ENCODE measurements at regions not wholly inside any gene's neighbourhood (a gene's known extent, or its start where the extent isn't known, plus 50 kb on each side); places are given as distances from the start of the nearest gene placed in this dataset.

DNA sequence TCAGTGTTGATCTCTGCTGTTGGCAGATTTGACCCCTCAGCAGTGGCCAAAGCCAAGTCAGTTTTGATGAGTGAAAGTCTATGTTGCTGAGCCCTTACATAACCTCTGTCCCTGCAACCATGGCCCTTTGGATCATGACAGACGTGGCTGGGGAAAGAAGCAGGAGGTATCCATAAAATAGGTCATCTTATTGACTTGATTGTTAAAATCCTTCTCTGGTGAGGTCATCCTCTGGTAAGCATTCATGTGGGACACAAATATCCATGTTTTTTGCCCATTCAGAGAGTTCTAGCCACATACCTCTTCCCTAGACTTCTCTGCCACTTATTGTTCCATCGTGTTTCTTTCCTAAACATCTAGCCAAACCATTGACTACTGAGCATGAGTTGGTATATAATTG is 251.9 kb upstream of the PTER start:
- ChIA-PET POLR2A (no interaction called here), CTCF (no interaction called here)
- TF ChIP-seq FOXM1 (IDR thresholded peaks at IDR 0.05; ENCODE audit: borderline replicate concordance) (no peak), ARNT (IDR thresholded peaks at IDR 0.05) (no peak), FOXA1 (IDR thresholded peaks at IDR 0.05) (no peak), ZNF384 (IDR thresholded peaks at IDR 0.05) (no peak), BHLHE40 (IDR thresholded peaks at IDR 0.05; ENCODE audit: borderline replicate concordance) (no peak), SP1 (IDR thresholded peaks at IDR 0.05) (no peak), L3MBTL2 (conservative IDR thresholded peaks at IDR 0.05) (no peak), NFRKB (IDR thresholded peaks at IDR 0.05) (no peak), ELF4 (IDR thresholded peaks at IDR 0.05) (no peak), TARDBP (IDR thresholded peaks at IDR 0.05) (no peak), CTBP1 (IDR thresholded peaks at IDR 0.05; ENCODE audit: borderline replicate concordance) (no peak), FOXK2 (IDR thresholded peaks at IDR 0.05) (no peak), HDGF (IDR thresholded peaks at IDR 0.05; ENCODE audit: borderline replicate concordance) (no peak), LEF1 (IDR thresholded peaks at IDR 0.05; ENCODE audit: borderline replicate concordance) (no peak)
- TF ChIP-seq, protein P1, sequence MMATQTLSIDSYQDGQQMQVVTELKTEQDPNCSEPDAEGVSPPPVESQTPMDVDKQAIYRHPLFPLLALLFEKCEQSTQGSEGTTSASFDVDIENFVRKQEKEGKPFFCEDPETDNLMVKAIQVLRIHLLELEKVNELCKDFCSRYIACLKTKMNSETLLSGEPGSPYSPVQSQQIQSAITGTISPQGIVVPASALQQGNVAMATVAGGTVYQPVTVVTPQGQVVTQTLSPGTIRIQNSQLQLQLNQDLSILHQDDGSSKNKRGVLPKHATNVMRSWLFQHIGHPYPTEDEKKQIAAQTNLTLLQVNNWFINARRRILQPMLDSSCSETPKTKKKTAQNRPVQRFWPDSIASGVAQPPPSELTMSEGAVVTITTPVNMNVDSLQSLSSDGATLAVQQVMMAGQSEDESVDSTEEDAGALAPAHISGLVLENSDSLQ (IDR thresholded peaks at IDR 0.05), result no peak
- no peak for DNase-seq (ENCODE audit: extremely low spot score)

DNA sequence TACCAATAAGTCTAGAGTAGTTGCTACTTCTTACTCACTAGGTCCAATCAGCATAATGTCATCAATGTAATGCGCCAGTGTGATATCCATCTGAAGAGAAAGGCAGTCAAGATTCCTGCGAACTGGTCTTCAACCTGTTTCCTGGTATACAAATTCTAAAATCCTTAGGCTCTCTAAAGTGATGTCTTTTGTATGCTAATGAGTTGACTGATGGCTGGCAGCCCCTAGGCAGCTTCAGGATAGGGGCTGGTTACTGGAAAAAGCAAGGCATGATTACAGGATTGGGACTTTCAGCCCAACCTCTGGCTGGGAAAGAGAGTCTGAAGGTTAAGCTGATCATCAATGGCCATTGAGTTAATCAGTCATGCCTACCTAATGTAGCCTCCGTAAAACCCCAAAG is 250.2 kb upstream of the PTER start:
- TF ChIP-seq FOXA1 (IDR thresholded peaks at IDR 0.05), result no peak
- no peak for TF ChIP-seq BHLHE40 (IDR thresholded peaks at IDR 0.05; ENCODE audit: borderline replicate concordance)
- no peak for TF ChIP-seq HDGF (IDR thresholded peaks at IDR 0.05; ENCODE audit: borderline replicate concordance)
- no peak for TF ChIP-seq FOXM1 (IDR thresholded peaks at IDR 0.05; ENCODE audit: borderline replicate concordance)
- TF ChIP-seq SUZ12 (IDR thresholded peaks at IDR 0.05), result no peak
- TF ChIP-seq CTBP1 (IDR thresholded peaks at IDR 0.05; ENCODE audit: borderline replicate concordance), result no peak
- TF ChIP-seq FOXK2 (IDR thresholded peaks at IDR 0.05), result no peak
- no peak for TF ChIP-seq L3MBTL2 (conservative IDR thresholded peaks at IDR 0.05)
- no peak for TF ChIP-seq TARDBP (IDR thresholded peaks at IDR 0.05)
- ChIA-PET CTCF (no interaction called here), POLR2A (no interaction called here)
- no peak for DNase-seq (ENCODE audit: extremely low spot score)

DNA sequence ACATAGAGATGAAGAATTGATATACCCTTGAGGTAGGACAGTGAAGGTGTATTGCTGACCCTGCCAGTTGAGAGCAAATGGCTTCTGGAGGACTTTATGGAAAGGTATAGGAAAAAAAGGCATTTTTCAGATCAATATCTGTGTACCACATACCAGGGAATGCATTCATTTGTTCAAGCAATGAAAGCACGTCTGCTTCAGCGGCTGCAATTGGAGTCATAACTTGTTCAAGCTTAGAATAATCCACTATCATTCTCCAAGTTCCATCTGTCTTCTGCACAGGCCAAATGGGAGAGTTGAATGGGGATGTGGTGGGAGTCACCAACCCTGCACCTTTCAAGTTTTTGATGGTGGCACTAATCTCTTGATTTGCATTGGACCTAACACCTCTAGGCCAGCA is 249.6 kb upstream of the PTER start:
- ChIA-PET CTCF (no interaction called here), POLR2A (no interaction called here)
- no peak for DNase-seq (ENCODE audit: extremely low spot score)
- TF ChIP-seq CTBP1 (IDR thresholded peaks at IDR 0.05; ENCODE audit: borderline replicate concordance) (no peak), NFRKB (IDR thresholded peaks at IDR 0.05) (no peak), ZNF384 (IDR thresholded peaks at IDR 0.05) (no peak), HDGF (IDR thresholded peaks at IDR 0.05; ENCODE audit: borderline replicate concordance) (no peak), BHLHE40 (IDR thresholded peaks at IDR 0.05; ENCODE audit: borderline replicate concordance) (no peak), SP1 (IDR thresholded peaks at IDR 0.05) (no peak), SUZ12 (IDR thresholded peaks at IDR 0.05) (no peak), FOXM1 (IDR thresholded peaks at IDR 0.05; ENCODE audit: borderline replicate concordance) (no peak), FOXA1 (IDR thresholded peaks at IDR 0.05) (no peak), FOXK2 (IDR thresholded peaks at IDR 0.05) (no peak), ARNT (IDR thresholded peaks at IDR 0.05) (no peak), L3MBTL2 (conservative IDR thresholded peaks at IDR 0.05) (no peak), LEF1 (IDR thresholded peaks at IDR 0.05; ENCODE audit: borderline replicate concordance) (no peak), TARDBP (IDR thresholded peaks at IDR 0.05) (no peak), ELF4 (IDR thresholded peaks at IDR 0.05) (no peak)
- TF ChIP-seq, protein P1 (IDR thresholded peaks at IDR 0.05), result no peak

DNA sequence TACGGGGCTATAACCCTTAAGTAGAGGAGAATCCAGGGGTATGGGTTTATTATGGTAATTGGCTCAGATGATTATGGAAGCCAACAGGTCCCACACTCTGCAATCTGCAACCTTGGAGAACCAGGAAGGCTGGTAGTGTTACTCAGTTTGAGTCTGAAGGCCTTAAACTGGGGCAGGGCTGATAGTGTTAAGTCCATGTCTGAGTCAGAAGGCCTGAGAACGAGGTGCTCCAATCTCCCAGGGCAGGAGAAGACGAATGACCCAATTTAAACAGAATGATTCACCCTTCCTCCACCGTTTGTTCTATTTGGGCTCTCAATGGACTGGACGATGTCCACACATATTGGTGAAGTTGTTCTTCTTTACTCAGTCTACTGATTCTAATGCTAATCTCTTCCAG is 244.5 kb upstream of the PTER start:
- POLR2A ChIA-PET, result no interaction called here
- CTCF ChIA-PET, result no interaction called here
- TF ChIP-seq ELF4 (IDR thresholded peaks at IDR 0.05), result no peak
- no peak for DNase-seq (ENCODE audit: extremely low spot score)

DNA sequence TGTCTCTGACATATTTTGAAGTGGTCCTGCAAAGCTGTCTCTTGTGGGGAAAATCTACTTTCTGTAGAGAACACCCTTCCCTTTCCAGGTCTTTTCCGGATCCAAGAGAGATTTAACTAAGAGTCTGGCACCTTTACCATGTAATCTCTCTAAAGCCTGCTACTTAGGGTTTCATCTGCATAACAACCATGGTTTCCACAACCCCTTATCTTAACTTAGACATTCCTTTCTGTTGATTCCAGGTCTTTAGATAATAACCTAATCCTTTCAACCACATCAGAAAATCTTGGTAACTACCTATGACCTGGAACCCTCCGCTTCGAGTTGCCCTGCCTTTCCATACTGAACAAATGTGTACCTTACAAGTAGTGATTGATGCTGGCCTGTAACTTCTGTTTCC is 243.6 kb upstream of the PTER start:
- DNase-seq (ENCODE audit: extremely low spot score), result no peak
- CTCF ChIA-PET, result no interaction called here
- POLR2A ChIA-PET, result no interaction called here
- TF ChIP-seq SP1 (IDR thresholded peaks at IDR 0.05) (no peak), CTBP1 (IDR thresholded peaks at IDR 0.05; ENCODE audit: borderline replicate concordance) (no peak), NFRKB (IDR thresholded peaks at IDR 0.05) (no peak), ELF4 (IDR thresholded peaks at IDR 0.05) (no peak), HDGF (IDR thresholded peaks at IDR 0.05; ENCODE audit: borderline replicate concordance) (no peak), ZNF384 (IDR thresholded peaks at IDR 0.05) (no peak), FOXK2 (IDR thresholded peaks at IDR 0.05) (no peak), ARNT (IDR thresholded peaks at IDR 0.05) (no peak), LEF1 (IDR thresholded peaks at IDR 0.05; ENCODE audit: borderline replicate concordance) (no peak), FOXA1 (IDR thresholded peaks at IDR 0.05) (no peak), BHLHE40 (IDR thresholded peaks at IDR 0.05; ENCODE audit: borderline replicate concordance) (no peak), TARDBP (IDR thresholded peaks at IDR 0.05) (no peak), L3MBTL2 (conservative IDR thresholded peaks at IDR 0.05) (no peak), FOXM1 (IDR thresholded peaks at IDR 0.05; ENCODE audit: borderline replicate concordance) (no peak), SUZ12 (IDR thresholded peaks at IDR 0.05) (no peak)
- TF ChIP-seq, protein P1 (IDR thresholded peaks at IDR 0.05), result no peak

DNA sequence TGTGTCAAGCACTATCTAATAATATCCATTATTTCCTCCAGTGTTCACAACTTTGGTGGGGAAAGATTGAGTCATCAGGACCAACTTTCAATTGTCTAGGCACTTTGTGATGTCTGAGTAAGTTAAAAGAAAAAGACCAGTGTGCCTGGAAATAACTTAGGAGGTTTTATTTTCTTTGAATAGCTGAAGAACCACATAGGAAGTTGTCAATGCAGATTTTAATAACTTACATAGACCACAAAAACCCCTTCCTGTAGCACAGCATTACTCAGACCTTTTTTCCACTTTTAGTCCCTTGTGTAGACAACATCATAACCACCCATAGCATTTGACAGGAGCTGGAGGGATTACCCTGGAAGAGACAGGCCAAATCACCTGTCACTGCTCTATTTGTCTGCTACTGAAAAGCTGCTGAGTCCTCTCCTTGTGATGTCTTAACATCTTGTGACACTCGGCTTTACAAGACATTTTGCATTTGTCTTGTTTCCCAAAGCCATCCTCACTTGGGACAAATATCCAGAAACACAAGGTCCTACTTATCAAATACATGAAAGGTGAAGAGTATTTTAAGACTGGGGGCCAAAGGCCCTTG is 241.5 kb upstream of the PTER start:
- CTCF ChIA-PET, result no interaction called here
- no peak for DNase-seq (ENCODE audit: extremely low spot score)
- POLR2A ChIA-PET, result no interaction called here
- TF ChIP-seq SP1 (IDR thresholded peaks at IDR 0.05) (no peak), FOXA1 (IDR thresholded peaks at IDR 0.05) (no peak), LEF1 (IDR thresholded peaks at IDR 0.05; ENCODE audit: borderline replicate concordance) (no peak), NFRKB (IDR thresholded peaks at IDR 0.05) (no peak), L3MBTL2 (conservative IDR thresholded peaks at IDR 0.05) (no peak), FOXM1 (IDR thresholded peaks at IDR 0.05; ENCODE audit: borderline replicate concordance) (no peak), SUZ12 (IDR thresholded peaks at IDR 0.05) (no peak), ZNF384 (IDR thresholded peaks at IDR 0.05) (no peak), ARNT (IDR thresholded peaks at IDR 0.05) (no peak), TARDBP (IDR thresholded peaks at IDR 0.05) (no peak), BHLHE40 (IDR thresholded peaks at IDR 0.05; ENCODE audit: borderline replicate concordance) (no peak), ELF4 (IDR thresholded peaks at IDR 0.05) (no peak)
- TF ChIP-seq, protein P1 (IDR thresholded peaks at IDR 0.05), result no peak

All from HEK293T (cell line).